Left lung (tissue), 4 donors: ENCODE measurements at regions not wholly inside any gene's neighbourhood (a gene's known extent, or its start where the extent isn't known, plus 50 kb on each side); places are given as distances from the start of the nearest gene placed in this dataset.

Experiments
- ATAC-seq: fragments of 200-7000 bp; cut with Tn5 transposase; one replicate; pipeline ENCODE4 v1.9.1; 2020; ENCODE audit warnings: moderate library complexity
- DNase-seq, 4 donors: peaks; one replicate each; pipeline ENCODE4 v3.0.0-alpha.2; 2013 to 2020
- H3K27ac ChIP-seq, 2 donors: fragments of 200-600 bp; sonication (generic) in 1 of 2; one replicate each; pipeline versions ENCODE4 v1.5.0 to v1.8.0; 2020 to 2021
- H3K27me3 ChIP-seq, 2 donors: fragments of 200-600 bp; sonication (generic) in 1 of 2; one replicate each; pipeline versions ENCODE4 v1.5.0 to v1.8.0; 2020 to 2021
- H3K36me3 ChIP-seq, 2 donors: fragments of 200-600 bp; sonication (generic) in 1 of 2; one replicate each; pipeline versions ENCODE4 v1.5.0 to v1.8.0; 2020 to 2021
- H3K4me1 ChIP-seq, 2 donors: fragments of 200-600 bp; one replicate each; pipeline ENCODE4 v1.8.0; 2021
- H3K4me3 ChIP-seq, 2 donors: fragments of 200-600 bp; sonication (generic) in 1 of 2; one replicate each; pipeline versions ENCODE4 v1.5.0 to v1.8.0; 2020 to 2021; ENCODE audit warnings: mild to moderate bottlenecking in 1 of 2
- H3K9me3 ChIP-seq, 2 donors: fragments of 200-600 bp; sonication (generic) in 1 of 2; one replicate each; pipeline versions ENCODE4 v1.5.0 to v1.8.0; 2020 to 2021
- intact Hi-C, 2 donors: fragments of 100-400 bp; cut with DNase I; formaldehyde crosslinking; loops; one replicate each; pipeline versions ENCODE4 v1.11.2 to v1.14.2; 2022
- TF ChIP-seq, protein P1 (sequence below), 2 donors: fragments of 200-600 bp; sonication (generic) in 1 of 2; IDR thresholded peaks; one replicate each; pipeline versions ENCODE4 v1.5.0 to v1.8.0; 2021; ENCODE audit warnings: antibody characterized with exemption in 2 of 2
- donor health status: DM: no; HTN: yes; CAD: no.
- donor health status: DM: no; HTN: no; CAD: no.

- Histone ChIP-seq H3K9me3 (no peaks in the 10 kb centered on the region), H3K27ac (no peak overlapping the region), H3K36me3 (no peaks in the 10 kb centered on the region), H3K4me3 (no peak overlapping the region), H3K27me3 (no peaks in the 10 kb centered on the region), H3K4me1 (peaks cover 0 to 12% of the 10 kb centered on the region in 2 donors)
- DNase-seq (no peak), ATAC-seq (no peak)
- intact Hi-C loops, result no loop called here
- TF ChIP-seq, protein P1, sequence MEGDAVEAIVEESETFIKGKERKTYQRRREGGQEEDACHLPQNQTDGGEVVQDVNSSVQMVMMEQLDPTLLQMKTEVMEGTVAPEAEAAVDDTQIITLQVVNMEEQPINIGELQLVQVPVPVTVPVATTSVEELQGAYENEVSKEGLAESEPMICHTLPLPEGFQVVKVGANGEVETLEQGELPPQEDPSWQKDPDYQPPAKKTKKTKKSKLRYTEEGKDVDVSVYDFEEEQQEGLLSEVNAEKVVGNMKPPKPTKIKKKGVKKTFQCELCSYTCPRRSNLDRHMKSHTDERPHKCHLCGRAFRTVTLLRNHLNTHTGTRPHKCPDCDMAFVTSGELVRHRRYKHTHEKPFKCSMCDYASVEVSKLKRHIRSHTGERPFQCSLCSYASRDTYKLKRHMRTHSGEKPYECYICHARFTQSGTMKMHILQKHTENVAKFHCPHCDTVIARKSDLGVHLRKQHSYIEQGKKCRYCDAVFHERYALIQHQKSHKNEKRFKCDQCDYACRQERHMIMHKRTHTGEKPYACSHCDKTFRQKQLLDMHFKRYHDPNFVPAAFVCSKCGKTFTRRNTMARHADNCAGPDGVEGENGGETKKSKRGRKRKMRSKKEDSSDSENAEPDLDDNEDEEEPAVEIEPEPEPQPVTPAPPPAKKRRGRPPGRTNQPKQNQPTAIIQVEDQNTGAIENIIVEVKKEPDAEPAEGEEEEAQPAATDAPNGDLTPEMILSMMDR (IDR thresholded peaks at IDR 0.05), result no peak
These were observed 260.9 kb upstream of the USP15 start for GRCh38 chr12:61999311-61999710.

- Histone ChIP-seq H3K27me3 (no peaks in the 10 kb centered on the region), H3K4me3 (no peak overlapping the region), H3K9me3 (no peaks in the 10 kb centered on the region), H3K36me3 (no peaks in the 10 kb centered on the region), H3K4me1 (peaks cover 0 to 12% of the 10 kb centered on the region in 2 donors), H3K27ac (no peak overlapping the region)
- TF ChIP-seq, protein P1 (IDR thresholded peaks at IDR 0.05), result no peak
- intact Hi-C loops, result no loop called here
- ATAC-seq, result no peak
- DNase-seq, result peak in 1 of 4 donors; percentile 20
These were observed 258.8 kb upstream of the USP15 start for GRCh38 chr12:62001424-62001823.

- Histone ChIP-seq H3K27me3 (no peaks in the 10 kb centered on the region), H3K27ac (no peak overlapping the region), H3K4me3 (no peak overlapping the region), H3K4me1 (peaks cover 0 to 12% of the 10 kb centered on the region in 2 donors), H3K36me3 (no peaks in the 10 kb centered on the region), H3K9me3 (no peaks in the 10 kb centered on the region)
- ATAC-seq, result no peak
- DNase-seq, result no peak
- TF ChIP-seq, protein P1 (IDR thresholded peaks at IDR 0.05), result no peak
- intact Hi-C loops, result no loop called here
These were observed 257.0 kb upstream of the USP15 start for GRCh38 chr12:62003226-62003625.

GRCh38 chr12:62003701-62004100 lies 256.5 kb upstream of the USP15 start:
- no peaks in the 10 kb centered on the region for H3K27me3 ChIP-seq

GRCh38 chr12:62005615-62006014 lies 254.6 kb upstream of the USP15 start:
- H3K4me3 ChIP-seq, result no peak overlapping the region
- no peaks in the 10 kb centered on the region for H3K9me3 ChIP-seq
- no peaks in the 10 kb centered on the region for H3K36me3 ChIP-seq
- TF ChIP-seq, protein P1 (IDR thresholded peaks at IDR 0.05), result no peak
- ATAC-seq (no peak), DNase-seq (no peak)
- no peaks in the 10 kb centered on the region for H3K27me3 ChIP-seq
- no peak overlapping the region for H3K27ac ChIP-seq
- intact Hi-C loops, result no loop called here
- H3K4me1 ChIP-seq, result peaks cover 0 to 4% of the 10 kb centered on the region in 2 donors

More at GRCh38 chr12:62003701-62004100, 256.5 kb upstream of the USP15 start:
- no peak overlapping the region for H3K27ac ChIP-seq
- ATAC-seq (no peak), DNase-seq (no peak)
- H3K36me3 ChIP-seq, result no peaks in the 10 kb centered on the region
- intact Hi-C loops, result no loop called here
- no peaks in the 10 kb centered on the region for H3K9me3 ChIP-seq
- peaks cover 0 to 11% of the 10 kb centered on the region in 2 donors for H3K4me1 ChIP-seq
- TF ChIP-seq, protein P1 (IDR thresholded peaks at IDR 0.05), result no peak
- H3K4me3 ChIP-seq, result no peak overlapping the region
